ENCODE measurements at regions not wholly inside any gene's neighbourhood (a gene's known extent, or its start where the extent isn't known, plus 50 kb on each side); places are given as distances from the start of the nearest gene placed in this dataset.

GRCh38 chr2:128637481-128638155 is 318.9 kb upstream of the HS6ST1 start:
- Histone ChIP-seq H3K4me1 (ENCODE audit: control insufficient read depth, extremely low read depth, insufficient read depth, low read length) (no peaks in the 10 kb centered on the region), H3K4me3 (replicated peaks in 1 of 3; ENCODE audit: insufficient read depth in 1 of 3, low read depth in 1 of 3, low read length in 3 of 3) (no peak overlapping the region), H3K9me1 (replicated peaks; ENCODE audit: control insufficient read depth, extremely low read depth, insufficient read depth, low read length) (no peaks in the 10 kb centered on the region), H3K79me2 (ENCODE audit: control insufficient read depth, insufficient read depth, low read length) (no peaks in the 10 kb centered on the region), H3K27me3 (ENCODE audit: control insufficient read depth in 2 of 2, insufficient read depth in 2 of 2, low read length in 2 of 2) (no peaks in the 10 kb centered on the region), H3K9me3 (replicated peaks; ENCODE audit: control insufficient read depth, insufficient read depth, low read length) (no peaks in the 10 kb centered on the region), H2AFZ (ENCODE audit: low read depth, low read length) (no peak overlapping the region), H3K27ac (ENCODE audit: insufficient read depth, low read depth, low read length) (no peak overlapping the region), H3K4me2 (ENCODE audit: insufficient read depth, low read length) (no peak overlapping the region), H3K9ac (replicated peaks; ENCODE audit: extremely low read depth, insufficient read depth, low read length) (no peak overlapping the region), H4K20me1 (replicated peaks; ENCODE audit: control insufficient read depth, extremely low read depth, insufficient read depth, low read length) (no peaks in the 10 kb centered on the region), H3K36me3 (ENCODE audit: control insufficient read depth in 2 of 2, extremely low read depth in 1 of 2, insufficient read depth in 2 of 2, low read length in 2 of 2) (no peaks in the 10 kb centered on the region)
- no peak for DNase-seq (ENCODE audit: low read depth, low spot score)
- ChIA-PET CTCF (no interaction called here), POLR2A (no interaction called here)
- dilution Hi-C loops (cut with MboI; ENCODE audit: extremely low pct_ligation_motif_present, low sequenced_read_pairs) = no loop called here
- no TSS peak for BruUV-seq (replicated peaks)
- TF ChIP-seq FOS (IDR thresholded peaks at IDR 0.05; ENCODE audit: borderline replicate concordance, insufficient read depth, low read length) (no peak), GATA2 (IDR thresholded peaks at IDR 0.05; ENCODE audit: insufficient read depth, insufficient read length, low read depth, low read length) (no peak), MAX (IDR thresholded peaks at IDR 0.05; ENCODE audit: insufficient read depth, insufficient read length) (no peak), POLR2AphosphoS5 (IDR thresholded peaks at IDR 0.05; ENCODE audit: insufficient read depth, low read depth, low read length) (no peak), EZH2 (IDR thresholded peaks at IDR 0.05; ENCODE audit: borderline replicate concordance, low read depth, low read length, severe bottlenecking) (no peak), JUN (IDR thresholded peaks at IDR 0.05; ENCODE audit: borderline replicate concordance, insufficient read depth, insufficient read length, low read depth) (no peak), MYC (IDR thresholded peaks at IDR 0.05; ENCODE audit: low read depth, low read length) (no peak), POLR2A (IDR thresholded peaks at IDR 0.05; ENCODE audit: low read depth, low read length) (no peak)
- TF ChIP-seq, protein P1, sequence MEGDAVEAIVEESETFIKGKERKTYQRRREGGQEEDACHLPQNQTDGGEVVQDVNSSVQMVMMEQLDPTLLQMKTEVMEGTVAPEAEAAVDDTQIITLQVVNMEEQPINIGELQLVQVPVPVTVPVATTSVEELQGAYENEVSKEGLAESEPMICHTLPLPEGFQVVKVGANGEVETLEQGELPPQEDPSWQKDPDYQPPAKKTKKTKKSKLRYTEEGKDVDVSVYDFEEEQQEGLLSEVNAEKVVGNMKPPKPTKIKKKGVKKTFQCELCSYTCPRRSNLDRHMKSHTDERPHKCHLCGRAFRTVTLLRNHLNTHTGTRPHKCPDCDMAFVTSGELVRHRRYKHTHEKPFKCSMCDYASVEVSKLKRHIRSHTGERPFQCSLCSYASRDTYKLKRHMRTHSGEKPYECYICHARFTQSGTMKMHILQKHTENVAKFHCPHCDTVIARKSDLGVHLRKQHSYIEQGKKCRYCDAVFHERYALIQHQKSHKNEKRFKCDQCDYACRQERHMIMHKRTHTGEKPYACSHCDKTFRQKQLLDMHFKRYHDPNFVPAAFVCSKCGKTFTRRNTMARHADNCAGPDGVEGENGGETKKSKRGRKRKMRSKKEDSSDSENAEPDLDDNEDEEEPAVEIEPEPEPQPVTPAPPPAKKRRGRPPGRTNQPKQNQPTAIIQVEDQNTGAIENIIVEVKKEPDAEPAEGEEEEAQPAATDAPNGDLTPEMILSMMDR (IDR thresholded peaks at IDR 0.05; ENCODE audit: extremely low read depth in 1 of 2, insufficient read depth in 1 of 2, low read depth in 1 of 2, low read length in 2 of 2) = no peak
- no peak for FAIRE-seq
- intact Hi-C loops (cut with micrococcal nuclease) = no loop called here
